Effector memory CD4-positive, alpha-beta T cell (primary cell): ENCODE measurements at regions not wholly inside any gene's neighbourhood (a gene's known extent, or its start where the extent isn't known, plus 50 kb on each side); places are given as distances from the start of the nearest gene placed in this dataset.

Experiments used
- DNase-seq, 3 donors: peaks; one replicate each; pipeline ENCODE4 v3.0.0-alpha.2; 2020
- H3K27ac ChIP-seq: 2 replicates; pipeline ENCODE4 v1.7.0; 2013; ENCODE audit warnings: mild to moderate bottlenecking, low read length, moderate library complexity; ENCODE audit not compliant: insufficient read depth, poor library complexity, severe bottlenecking
- H3K27me3 ChIP-seq: replicated peaks from 2 replicates; pipeline ENCODE4 v1.7.0; 2013; ENCODE audit warnings: mild to moderate bottlenecking, low read length; ENCODE audit not compliant: insufficient read depth, control insufficient read depth, poor library complexity, severe bottlenecking
- H3K36me3 ChIP-seq: 2 replicates; pipeline ENCODE4 v1.7.0; 2013; ENCODE audit warnings: mild to moderate bottlenecking, low read length, moderate library complexity; ENCODE audit not compliant: control insufficient read depth, insufficient read depth
- H3K4me1 ChIP-seq: 2 replicates; pipeline ENCODE4 v1.7.0; 2013; ENCODE audit warnings: low read length, mild to moderate bottlenecking; ENCODE audit not compliant: control insufficient read depth, insufficient read depth, poor library complexity, severe bottlenecking
- H3K4me3 ChIP-seq: 2 replicates; pipeline ENCODE4 v1.7.0; 2013; ENCODE audit warnings: low read length, low read depth, mild to moderate bottlenecking; ENCODE audit not compliant: insufficient read depth, poor library complexity, severe bottlenecking
- H3K9me3 ChIP-seq: 2 replicates; pipeline ENCODE4 v1.7.0; 2013; ENCODE audit warnings: mild to moderate bottlenecking, low read length, moderate library complexity; ENCODE audit not compliant: control insufficient read depth

GRCh38 chr21:35940074-35940927 lies 120.0 kb downstream of the SETD4 start:
- Histone ChIP-seq H3K36me3 (no peaks in the 10 kb centered on the region), H3K4me3 (no peak overlapping the region), H3K9me3 (no peaks in the 10 kb centered on the region), H3K27ac (no peak overlapping the region), H3K27me3 (no peaks in the 10 kb centered on the region), H3K4me1 (no peaks in the 10 kb centered on the region)
- DNase-seq = no peak

- no peak for DNase-seq
- no peaks in the 10 kb centered on the region for H3K4me1 ChIP-seq
- H3K36me3 ChIP-seq = no peaks in the 10 kb centered on the region
- no peaks in the 10 kb centered on the region for H3K9me3 ChIP-seq
- no peak overlapping the region for H3K4me3 ChIP-seq
- H3K27ac ChIP-seq = no peak overlapping the region
- no peaks in the 10 kb centered on the region for H3K27me3 ChIP-seq
Measured at GRCh38 chr21:35938446-35938845, 121.9 kb downstream of the SETD4 start.

GRCh38 chr21:35933466-35933865 lies 126.9 kb downstream of the SETD4 start:
- H3K36me3 ChIP-seq = no peaks in the 10 kb centered on the region
- no peaks in the 10 kb centered on the region for H3K9me3 ChIP-seq
- H3K27ac ChIP-seq = no peak overlapping the region
- no peak for DNase-seq
- no peak overlapping the region for H3K4me3 ChIP-seq
- no peaks in the 10 kb centered on the region for H3K4me1 ChIP-seq
- H3K27me3 ChIP-seq = no peaks in the 10 kb centered on the region

GRCh38 chr21:35932232-35932911 lies 128.0 kb downstream of the SETD4 start:
- no peak for DNase-seq

GRCh38 chr21:35929901-35930300 lies 130.4 kb downstream of the SETD4 start:
- no peaks in the 10 kb centered on the region for H3K4me1 ChIP-seq
- H3K36me3 ChIP-seq = no peaks in the 10 kb centered on the region
- no peaks in the 10 kb centered on the region for H3K9me3 ChIP-seq
- no peak overlapping the region for H3K4me3 ChIP-seq
- H3K27ac ChIP-seq = no peak overlapping the region
- DNase-seq = no peak
- no peaks in the 10 kb centered on the region for H3K27me3 ChIP-seq

More at GRCh38 chr21:35932232-35932911, 128.0 kb downstream of the SETD4 start:
- H3K36me3 ChIP-seq = no peaks in the 10 kb centered on the region
- no peaks in the 10 kb centered on the region for H3K27me3 ChIP-seq
- H3K4me3 ChIP-seq = no peak overlapping the region
- no peak overlapping the region for H3K27ac ChIP-seq
- H3K4me1 ChIP-seq = no peaks in the 10 kb centered on the region
- H3K9me3 ChIP-seq = no peaks in the 10 kb centered on the region

GRCh38 chr21:35927262-35927661 lies 133.1 kb downstream of the SETD4 start:
- no peaks in the 10 kb centered on the region for H3K27me3 ChIP-seq
- no peak for DNase-seq
- no peaks in the 10 kb centered on the region for H3K4me1 ChIP-seq
- H3K9me3 ChIP-seq = no peaks in the 10 kb centered on the region
- no peak overlapping the region for H3K4me3 ChIP-seq
- no peak overlapping the region for H3K27ac ChIP-seq
- H3K36me3 ChIP-seq = no peaks in the 10 kb centered on the region

- H3K27ac ChIP-seq = no peak overlapping the region
Measured at GRCh38 chr21:35926003-35926740, 134.2 kb downstream of the SETD4 start.

GRCh38 chr21:35925497-35925896 lies 134.8 kb downstream of the SETD4 start:
- no peaks in the 10 kb centered on the region for H3K27me3 ChIP-seq
- DNase-seq = no peak
- no peaks in the 10 kb centered on the region for H3K36me3 ChIP-seq
- no peaks in the 10 kb centered on the region for H3K4me1 ChIP-seq
- no peak overlapping the region for H3K27ac ChIP-seq
- H3K9me3 ChIP-seq = no peaks in the 10 kb centered on the region
- no peak overlapping the region for H3K4me3 ChIP-seq

More at GRCh38 chr21:35926003-35926740, 134.2 kb downstream of the SETD4 start:
- no peaks in the 10 kb centered on the region for H3K27me3 ChIP-seq
- no peak for DNase-seq
- no peaks in the 10 kb centered on the region for H3K36me3 ChIP-seq
- no peaks in the 10 kb centered on the region for H3K4me1 ChIP-seq
- H3K4me3 ChIP-seq = no peak overlapping the region
- no peaks in the 10 kb centered on the region for H3K9me3 ChIP-seq

- H3K4me3 ChIP-seq = no peak overlapping the region
- H3K9me3 ChIP-seq = no peaks in the 10 kb centered on the region
- H3K4me1 ChIP-seq = no peaks in the 10 kb centered on the region
- H3K36me3 ChIP-seq = no peaks in the 10 kb centered on the region
- H3K27ac ChIP-seq = no peak overlapping the region
- no peaks in the 10 kb centered on the region for H3K27me3 ChIP-seq
- DNase-seq = no peak
Measured at GRCh38 chr21:35924714-35925301, 135.5 kb downstream of the SETD4 start.
